ENCODE measurements at regions not wholly inside any gene's neighbourhood (a gene's known extent, or its start where the extent isn't known, plus 50 kb on each side); places are given as distances from the start of the nearest gene placed in this dataset.
"Not testable (repeated sequence)": the region's sequence is repeated elsewhere in the genome, so short reads cannot be mapped to it uniquely, and the experiment has no call there.

DNA sequence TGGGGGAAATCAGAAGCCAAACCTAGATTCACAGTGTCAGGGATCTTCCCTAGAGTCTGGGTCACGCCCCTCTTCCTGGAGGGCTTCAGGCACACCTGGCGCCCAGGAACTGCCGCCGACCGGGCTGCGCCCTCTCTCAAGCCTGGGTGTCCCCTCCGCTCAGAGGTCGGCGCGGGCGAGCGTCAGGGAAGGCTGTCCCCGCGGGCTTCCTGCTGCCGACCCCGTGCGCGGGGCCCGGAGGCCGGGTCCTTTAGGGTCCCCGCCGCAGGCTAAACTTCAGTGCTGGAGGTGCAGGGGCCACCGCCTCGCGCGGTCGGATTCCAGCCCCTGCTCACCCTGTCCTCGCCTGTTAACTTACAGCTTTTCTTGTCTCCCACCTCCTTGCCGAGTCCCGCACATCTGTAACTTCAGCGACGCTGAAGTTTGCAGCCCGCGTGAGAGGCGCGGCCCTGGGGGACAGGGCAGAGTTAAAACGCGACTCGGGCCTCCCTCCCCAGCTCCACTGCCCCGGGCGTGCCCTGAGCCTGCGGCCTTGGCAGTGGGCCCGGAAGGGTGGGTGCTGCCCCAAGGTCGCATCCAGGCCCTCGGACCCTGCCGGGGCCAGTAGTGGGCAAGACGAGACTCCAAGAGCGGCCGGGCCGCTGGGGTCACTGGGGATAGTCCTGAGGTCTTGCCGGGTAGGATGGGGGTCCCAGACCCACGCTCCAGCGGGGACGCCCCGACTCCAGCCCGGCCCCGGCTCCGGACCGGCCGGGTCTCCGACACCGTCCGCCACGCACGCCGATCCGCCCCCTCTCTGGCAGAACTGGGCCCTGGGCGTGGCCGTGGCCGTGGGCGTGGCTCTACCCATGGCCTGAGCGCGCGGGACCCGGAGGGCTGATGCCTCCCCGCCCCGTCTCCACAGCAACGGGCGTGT is 95.6 kb upstream of the ZNF98 start:
- no peak overlapping the region for H3K27ac ChIP-seq
- H3K4me1 ChIP-seq, result no peaks in the 10 kb centered on the region
- no peaks in the 10 kb centered on the region for H3K27me3 ChIP-seq
- no peak for DNase-seq
- intact Hi-C loops (cut with DNase I; ENCODE audit: low total_unique reads), result no loop called here
- no peak overlapping the region for H3K4me3 ChIP-seq
- TF ChIP-seq CTCF (IDR thresholded peaks at IDR 0.05), result no peak
- peaks cover 0 to 19% (median 0%) of the 10 kb centered on the region in 3 donors for H3K36me3 ChIP-seq
- peaks cover 0 to 15% (median 12%) of the 10 kb centered on the region in 3 donors for H3K9me3 ChIP-seq

DNA sequence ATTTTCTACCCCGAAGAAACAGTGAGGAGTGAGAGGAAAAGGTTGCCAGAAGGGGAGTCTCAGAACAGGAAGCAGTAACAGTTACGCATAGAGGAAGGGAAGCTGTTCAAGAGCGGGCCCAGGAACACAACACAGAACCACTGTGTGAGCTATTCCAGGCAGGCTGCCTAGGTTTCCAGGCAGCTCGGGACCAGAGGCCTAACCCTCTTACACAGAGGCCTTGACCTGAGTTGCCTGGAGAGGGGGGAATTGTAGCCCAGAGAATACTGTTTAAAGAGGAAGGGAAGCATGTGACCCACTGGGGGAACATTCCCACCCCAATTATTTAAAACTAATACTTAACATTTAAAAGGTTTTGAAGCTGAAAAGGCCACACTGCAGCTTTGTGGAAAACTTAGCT is 93.3 kb upstream of the ZNF98 start:
- intact Hi-C loops (cut with DNase I; ENCODE audit: low total_unique reads), result no loop called here
- Histone ChIP-seq H3K9me3 (peaks cover 0 to 17% (median 12%) of the 10 kb centered on the region in 3 donors), H3K27ac (no peak overlapping the region), H3K36me3 (peaks cover 0 to 32% (median 0%) of the 10 kb centered on the region in 3 donors), H3K4me3 (no peak overlapping the region), H3K27me3 (no peaks in the 10 kb centered on the region), H3K4me1 (no peaks in the 10 kb centered on the region)
- TF ChIP-seq CTCF (IDR thresholded peaks at IDR 0.05), result no peak
- no peak for DNase-seq

GRCh38 chr19:22503524-22503923 is 81.4 kb upstream of the ZNF98 start:
- DNase-seq, result no peak
- no peaks in the 10 kb centered on the region for H3K4me1 ChIP-seq
- TF ChIP-seq CTCF (IDR thresholded peaks at IDR 0.05), result no peak
- H3K27me3 ChIP-seq, result no peaks in the 10 kb centered on the region
- peaks cover 0 to 54% (median 16%) of the 10 kb centered on the region in 3 donors for H3K9me3 ChIP-seq
- intact Hi-C loops (cut with DNase I; ENCODE audit: low total_unique reads), result no loop called here
- H3K36me3 ChIP-seq, result peaks cover 0 to 43% (median 0%) of the 10 kb centered on the region in 3 donors
- H3K27ac ChIP-seq, result no peak overlapping the region
- no peak overlapping the region for H3K4me3 ChIP-seq

GRCh38 chr19:22502766-22503165 is 80.6 kb upstream of the ZNF98 start:
- Histone ChIP-seq H3K4me1 (no peaks in the 10 kb centered on the region), H3K9me3 (peaks cover 0 to 58% (median 16%) of the 10 kb centered on the region in 3 donors), H3K4me3 (no peak overlapping the region), H3K27ac (no peak overlapping the region), H3K27me3 (no peaks in the 10 kb centered on the region), H3K36me3 (peaks cover 0 to 50% (median 0%) of the 10 kb centered on the region in 3 donors)
- no peak for DNase-seq
- no peak for TF ChIP-seq CTCF (IDR thresholded peaks at IDR 0.05)
- intact Hi-C loops (cut with DNase I; ENCODE audit: low total_unique reads), result no loop called here

- H3K27ac ChIP-seq; H3K27me3 ChIP-seq; intact Hi-C loops (cut with DNase I; ENCODE audit: low total_unique reads); H3K4me1 ChIP-seq; DNase-seq; H3K4me3 ChIP-seq: not testable (repeated sequence)
- H3K9me3 ChIP-seq, result peaks cover 0 to 63% (median 13%) of the 10 kb centered on the region in 3 donors
- H3K36me3 ChIP-seq, result peaks cover 0 to 53% (median 0%) of the 10 kb centered on the region in 3 donors
Observed at GRCh38 chr19:22498831-22499430, 76.8 kb upstream of the ZNF98 start.

GRCh38 chr19:22491746-22492145 is 69.6 kb upstream of the ZNF98 start:
- intact Hi-C loops (cut with DNase I; ENCODE audit: low total_unique reads), result no loop called here

GRCh38 chr19:22483514-22483913 is 61.4 kb upstream of the ZNF98 start:
- H3K4me3 ChIP-seq; DNase-seq; H3K27me3 ChIP-seq; intact Hi-C loops (cut with DNase I; ENCODE audit: low total_unique reads); H3K27ac ChIP-seq; H3K36me3 ChIP-seq; H3K4me1 ChIP-seq: not testable (repeated sequence)
- H3K9me3 ChIP-seq, result peaks cover 0 to 60% (median 14%) of the 10 kb centered on the region in 3 donors

More at GRCh38 chr19:22491746-22492145, 69.6 kb upstream of the ZNF98 start:
- H3K36me3 ChIP-seq, result peaks cover 0 to 34% (median 0%) of the 10 kb centered on the region in 3 donors
- H3K4me3 ChIP-seq, result no peak overlapping the region
- no peak for DNase-seq
- no peak overlapping the region for H3K27ac ChIP-seq
- no peaks in the 10 kb centered on the region for H3K27me3 ChIP-seq
- peaks cover 0 to 80% (median 21%) of the 10 kb centered on the region in 3 donors for H3K9me3 ChIP-seq
- no peak for TF ChIP-seq CTCF (IDR thresholded peaks at IDR 0.05)
- H3K4me1 ChIP-seq, result no peaks in the 10 kb centered on the region
